GM18867 (cell line): ENCODE measurements at regions not wholly inside any gene's neighbourhood (a gene's known extent, or its start where the extent isn't known, plus 50 kb on each side); places are given as distances from the start of the nearest gene placed in this dataset.
A peak's percentile ranks its signal among the peaks of the same experiment; 100 is the strongest.
"Not testable (repeated sequence)": the region's sequence is repeated elsewhere in the genome, so short reads cannot be mapped to it uniquely, and the experiment has no call there.

Source experiments
- ATAC-seq: cut with Tn5 transposase; IDR thresholded peaks from one replicate; pipeline ENCODE4 v1.9.1; 2021; ENCODE audit warnings: mild to moderate bottlenecking, moderate library complexity; ENCODE audit not compliant: unreplicated experiment

DNA sequence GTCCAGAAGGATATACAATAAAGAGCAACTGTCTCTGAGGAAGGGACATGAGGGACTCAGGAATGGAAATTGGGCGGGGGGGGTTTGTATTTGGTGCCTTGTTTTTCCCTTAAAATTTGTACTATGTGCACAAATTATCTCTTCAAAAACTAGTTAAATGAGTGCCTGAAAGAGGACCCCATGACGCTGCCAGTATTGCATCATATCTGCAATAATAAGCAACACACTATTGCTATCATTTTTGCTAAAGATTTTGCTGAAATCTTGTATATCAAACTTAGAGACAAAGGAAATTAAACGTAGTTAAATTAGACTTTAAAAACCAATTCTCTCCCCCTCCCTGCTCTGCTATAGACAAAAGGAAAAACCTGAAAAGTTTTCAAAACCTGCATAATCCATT is 89.7 kb upstream of the SLC30A5 start:
- no peak for ATAC-seq

DNA sequence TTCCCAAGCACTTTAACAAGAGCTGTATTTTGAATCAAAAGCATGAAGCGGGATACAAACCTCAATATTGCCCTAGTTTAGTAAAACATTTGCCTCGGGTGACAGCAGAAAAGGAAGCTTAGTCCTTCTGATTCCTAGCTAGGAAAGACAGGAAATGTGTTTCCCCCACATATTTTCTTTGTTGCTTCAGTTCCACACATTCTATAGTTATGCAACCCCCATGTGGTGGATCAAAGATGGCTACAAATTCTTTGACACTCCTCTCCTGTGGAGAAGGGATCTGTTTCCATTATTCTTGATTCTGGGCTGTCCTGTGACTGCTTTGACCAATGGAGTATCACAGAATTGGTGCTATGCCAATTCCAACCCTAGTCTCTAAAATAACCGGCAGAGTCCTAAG is 89.1 kb upstream of the SLC30A5 start:
- no peak for ATAC-seq

DNA sequence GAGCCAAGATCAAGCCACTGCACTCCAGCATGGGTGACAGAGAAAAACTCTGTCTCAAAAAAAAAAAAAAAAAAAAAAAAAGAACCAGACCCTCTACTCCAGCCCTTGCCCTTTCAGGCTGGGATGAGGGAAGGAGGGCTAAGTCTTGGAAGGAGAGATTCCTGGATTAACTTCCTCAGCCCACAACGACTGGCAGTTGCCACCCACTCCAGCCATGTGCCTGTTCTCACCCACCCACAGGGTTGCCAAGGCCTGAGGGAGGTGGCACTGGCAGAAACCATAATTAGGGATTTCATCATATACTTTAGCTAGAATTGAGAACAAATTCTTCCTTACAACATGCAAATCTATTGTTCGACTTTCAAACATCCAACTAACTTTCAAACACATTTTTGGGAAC is 87.8 kb upstream of the SLC30A5 start:
- ATAC-seq = no peak

DNA sequence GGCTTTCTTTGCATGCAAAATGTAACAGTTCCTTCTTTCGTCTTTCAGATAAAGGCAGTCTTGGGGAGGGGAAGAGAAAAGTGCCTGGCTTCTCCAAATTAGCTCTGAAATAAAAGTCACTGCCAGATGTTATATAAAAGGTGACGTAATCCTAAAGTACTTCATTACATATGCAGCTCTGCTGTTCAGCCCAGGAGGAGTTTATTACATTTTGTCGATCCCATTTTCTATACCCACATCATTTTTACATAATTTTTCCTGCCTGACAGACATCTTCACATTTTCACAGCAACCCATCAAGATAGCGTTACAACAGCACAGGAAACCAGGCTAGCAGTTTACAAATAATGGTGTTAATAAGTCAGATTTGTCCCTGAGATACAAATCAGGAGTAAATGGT is 86.7 kb upstream of the SLC30A5 start:
- no peak for ATAC-seq

DNA sequence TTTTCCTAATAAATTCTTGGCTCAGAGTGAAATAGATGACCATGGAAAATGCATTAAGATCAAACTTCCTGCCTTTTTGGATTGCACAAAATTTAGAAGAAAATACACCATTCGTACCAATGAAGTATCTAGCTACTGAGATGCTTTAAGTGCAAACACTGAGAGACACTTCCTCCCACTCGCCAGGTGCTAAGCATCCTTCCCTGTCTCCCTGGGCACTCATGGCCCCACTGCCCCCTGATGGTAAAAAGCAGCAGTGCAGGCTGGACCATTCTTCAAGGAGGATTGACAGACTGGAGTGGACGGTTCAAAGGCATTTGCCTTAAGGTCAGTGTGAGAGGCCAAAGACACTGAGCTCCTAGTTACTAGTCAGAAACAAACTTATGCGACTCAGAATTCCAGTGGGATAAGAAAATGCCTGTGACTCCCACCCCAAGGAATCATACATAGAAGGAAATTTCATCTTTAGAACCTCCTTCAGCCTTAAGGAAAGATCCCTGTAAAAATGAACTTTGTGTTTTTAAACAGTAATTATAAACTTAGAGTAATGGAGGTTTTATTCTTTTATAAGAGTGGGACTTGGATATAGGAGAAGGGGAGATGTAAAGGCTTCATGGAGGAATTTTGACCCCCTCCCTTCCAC is 86.0 kb upstream of the SLC30A5 start:
- peak; percentile 96 for ATAC-seq

DNA sequence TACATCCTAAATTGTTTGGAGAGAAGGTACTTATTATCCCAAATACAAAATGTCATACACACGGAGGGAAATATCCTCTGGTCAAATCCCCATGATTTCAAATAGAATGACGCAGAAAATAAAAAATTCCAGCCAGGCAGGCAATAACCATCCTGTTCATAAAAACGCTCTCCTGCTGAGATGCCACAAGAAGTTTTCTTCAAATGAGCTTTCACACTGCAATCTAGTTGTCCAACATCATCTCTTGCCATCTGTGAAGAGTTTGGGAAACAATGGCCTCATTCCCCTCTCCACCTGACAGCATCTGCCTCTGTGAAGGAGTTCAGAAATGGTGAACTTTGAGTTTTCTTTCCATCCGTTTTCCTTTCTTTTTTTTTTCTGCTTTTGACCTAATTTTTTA is 83.3 kb upstream of the SLC30A5 start:
- ATAC-seq = no peak

DNA sequence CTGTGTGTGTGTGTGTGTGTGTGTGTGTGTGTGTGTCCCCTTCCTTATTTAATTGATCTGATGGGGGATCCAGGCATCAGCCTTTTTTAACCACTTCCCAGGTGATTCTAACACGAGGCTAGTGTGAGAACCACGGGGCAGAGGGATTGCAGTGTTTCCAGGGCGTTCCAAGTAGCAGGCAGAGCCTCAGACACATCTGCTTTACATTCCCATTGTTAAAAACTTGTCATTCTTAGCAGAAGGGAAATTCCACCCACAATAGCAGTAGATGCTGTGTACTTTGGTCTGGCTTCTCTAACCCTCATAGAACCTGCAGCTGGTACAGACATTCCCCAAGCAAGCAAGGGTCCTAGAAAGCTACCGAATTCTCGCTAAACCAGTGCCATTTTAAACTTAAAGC is 81.9 kb upstream of the SLC30A5 start:
- no peak for ATAC-seq

DNA sequence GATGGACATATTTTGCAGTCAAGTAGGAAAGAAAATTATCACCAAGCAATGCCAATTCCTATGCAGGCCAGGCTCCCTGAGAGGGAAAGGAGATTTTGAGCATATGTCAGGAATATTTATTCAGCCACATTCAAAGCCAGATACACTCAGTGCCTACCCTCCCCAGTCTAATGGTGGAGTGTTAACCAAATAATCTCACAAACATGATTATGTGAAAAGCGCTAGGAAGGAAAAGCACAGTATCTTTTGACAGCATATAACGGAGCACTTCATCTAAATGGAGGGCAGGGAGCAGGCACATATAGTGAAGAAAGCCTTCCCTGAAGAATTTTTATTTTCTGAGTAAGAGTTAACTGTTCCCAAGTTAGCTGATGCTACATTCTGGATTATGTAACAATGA is 80.3 kb upstream of the SLC30A5 start:
- no peak for ATAC-seq

DNA sequence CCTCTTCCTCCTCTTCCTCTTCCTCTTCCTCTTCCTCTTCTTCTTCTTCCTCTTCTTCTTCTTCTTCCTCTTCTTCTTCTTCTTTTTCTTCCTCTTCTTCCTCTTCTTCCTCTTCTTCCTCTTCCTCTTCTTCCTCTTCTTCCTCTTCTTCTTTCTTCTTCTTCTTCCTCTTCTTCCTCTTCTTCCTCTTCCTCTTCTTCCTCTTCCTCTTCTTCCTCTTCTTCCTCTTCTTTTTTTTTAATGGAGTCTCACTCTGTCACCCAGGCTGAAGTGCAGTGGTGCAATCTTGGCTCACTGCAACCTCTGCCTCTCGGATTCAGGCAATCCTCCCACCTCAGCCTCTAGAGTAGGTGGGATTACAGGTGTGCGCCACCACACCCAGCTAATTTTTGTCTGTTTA is 79.8 kb upstream of the SLC30A5 start:
- ATAC-seq = not testable (repeated sequence)

DNA sequence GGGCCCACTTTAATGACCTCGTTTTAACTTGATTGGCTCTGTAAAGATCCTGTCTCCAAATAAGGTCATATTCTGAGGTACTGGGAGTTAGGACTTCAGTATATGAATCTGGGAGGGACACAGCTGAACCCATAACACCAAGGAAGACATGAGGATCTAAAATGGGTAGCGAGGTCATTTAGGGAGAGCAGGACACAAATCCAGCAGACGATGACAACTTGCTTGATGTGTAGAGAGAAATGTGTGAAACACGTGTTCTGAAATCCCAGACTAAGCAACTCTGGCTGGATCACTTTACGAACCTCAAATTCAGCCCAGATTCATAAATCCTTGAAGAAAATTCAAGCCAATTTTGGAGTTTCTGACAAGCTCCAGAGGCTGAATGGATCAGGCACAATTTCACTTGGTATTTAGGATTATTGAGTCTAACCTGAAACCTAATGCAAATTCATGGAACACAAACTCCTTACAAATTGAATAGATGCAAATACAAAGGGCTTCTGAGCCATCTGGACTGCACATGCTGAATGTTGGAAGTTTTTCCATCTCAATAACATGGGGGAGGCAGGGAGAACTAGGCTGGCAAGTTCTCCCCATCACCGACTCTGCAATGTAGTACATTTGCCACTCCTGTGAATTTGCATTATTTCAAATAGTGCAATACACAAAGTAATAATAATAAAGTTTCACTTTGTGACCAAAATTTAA is 74.0 kb upstream of the SLC30A5 start:
- no peak for ATAC-seq

DNA sequence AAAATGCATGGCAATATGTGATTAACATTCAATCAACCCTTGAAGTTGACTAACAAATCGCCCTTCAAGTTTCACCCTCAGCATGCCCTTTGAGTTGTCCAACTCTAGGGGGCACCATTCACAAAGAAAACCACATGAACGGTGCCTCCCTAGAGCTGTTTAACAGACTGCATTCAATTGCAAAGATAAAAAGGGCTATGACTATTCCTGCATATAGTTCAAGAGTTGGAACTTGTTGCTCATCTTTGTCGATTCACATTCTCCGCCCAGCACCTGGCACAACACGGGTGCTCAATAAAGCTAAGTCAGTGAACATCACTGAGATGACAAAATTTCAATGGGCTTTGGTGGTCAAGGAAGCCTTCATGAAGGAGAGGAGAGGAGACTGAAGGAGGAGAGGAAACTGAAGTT is 69.6 kb upstream of the SLC30A5 start:
- ATAC-seq = peak; percentile 51

DNA sequence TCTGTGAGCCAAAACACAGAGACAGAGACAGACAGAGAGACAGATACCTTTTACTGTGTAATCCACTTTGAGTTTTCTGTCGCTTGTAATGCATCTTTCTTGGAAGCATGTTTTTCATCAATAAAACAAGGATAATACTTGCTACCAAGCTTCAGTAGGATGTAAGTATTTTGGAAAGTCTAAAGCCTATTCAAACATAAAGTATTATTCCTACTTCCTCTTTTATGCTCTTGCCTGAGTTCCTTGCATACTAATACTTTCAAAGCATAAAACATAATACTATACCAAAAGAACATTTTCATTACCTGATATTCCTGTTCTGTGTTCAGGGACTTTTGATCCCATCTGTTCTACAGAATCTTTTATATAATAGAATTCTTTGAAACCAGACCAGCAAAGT is 64.5 kb upstream of the SLC30A5 start:
- ATAC-seq = no peak

DNA sequence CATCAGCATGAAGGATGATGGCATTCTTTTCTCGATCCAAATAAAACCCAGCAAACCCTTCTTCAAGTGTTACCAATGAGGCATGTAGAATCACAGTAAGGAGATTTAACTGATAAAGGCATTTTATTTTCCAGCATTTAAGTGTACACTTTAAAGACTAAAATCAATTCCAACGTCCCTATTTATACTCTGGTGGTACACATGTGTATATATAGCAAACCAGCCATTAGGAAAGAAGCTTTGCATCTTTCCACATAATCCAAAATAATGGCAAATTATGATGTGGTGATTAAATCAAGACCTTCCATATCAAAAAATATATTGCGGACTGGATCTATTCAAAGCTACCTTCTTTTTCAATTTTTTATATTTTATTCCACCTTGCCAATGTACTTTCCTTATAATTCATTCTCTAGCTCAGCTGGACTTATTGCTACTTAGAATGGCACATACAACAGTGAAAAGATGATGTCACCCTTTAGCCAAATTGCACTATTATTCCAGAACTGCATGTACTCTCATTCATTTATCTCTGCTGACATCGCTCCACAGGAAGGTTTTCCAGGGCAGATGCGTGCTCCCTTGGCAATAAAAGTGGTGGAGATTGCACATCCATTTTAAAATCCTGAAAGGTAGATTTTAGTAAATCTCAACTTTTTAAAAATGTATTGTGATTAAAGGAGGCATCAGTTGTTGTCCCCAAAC is 63.3 kb upstream of the SLC30A5 start:
- ATAC-seq = no peak

DNA sequence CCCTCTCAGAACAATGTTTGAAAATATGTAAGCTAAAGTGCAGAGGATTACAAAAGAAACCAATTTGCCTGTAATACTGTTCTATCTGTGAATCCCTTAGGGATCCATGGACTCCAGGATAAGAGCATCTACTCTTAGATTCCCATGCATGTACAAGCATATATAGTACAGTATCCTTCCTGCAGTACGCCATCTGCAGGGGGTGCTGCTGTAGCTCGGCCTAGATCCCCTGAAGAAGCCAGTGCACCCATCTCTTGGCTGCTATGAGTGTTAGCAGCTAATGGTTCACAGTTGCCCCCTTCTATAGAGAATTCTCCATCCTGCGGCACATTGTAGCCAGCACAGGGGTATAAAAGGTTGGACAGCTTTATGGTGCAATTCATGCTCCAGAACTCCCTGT is 61.8 kb upstream of the SLC30A5 start:
- no peak for ATAC-seq

DNA sequence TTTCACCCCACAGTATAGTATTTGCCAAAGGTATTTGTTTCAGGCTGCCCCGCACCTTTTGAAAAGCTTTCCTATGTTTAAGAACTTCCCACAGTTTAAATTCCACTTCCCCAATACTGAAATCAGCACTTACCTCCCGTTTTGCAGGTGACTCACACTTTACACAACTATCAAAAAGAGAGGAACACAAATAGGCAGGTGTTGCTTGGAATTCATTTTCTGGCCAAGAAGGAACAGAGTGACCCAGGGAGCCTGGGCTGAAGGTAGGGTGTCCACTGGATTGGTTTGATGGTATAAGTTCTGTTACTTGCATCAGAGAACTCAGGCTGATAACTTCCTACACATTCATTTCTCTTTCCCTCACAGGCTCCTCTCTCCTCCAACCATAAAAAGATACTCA is 60.1 kb upstream of the SLC30A5 start:
- no peak for ATAC-seq

DNA sequence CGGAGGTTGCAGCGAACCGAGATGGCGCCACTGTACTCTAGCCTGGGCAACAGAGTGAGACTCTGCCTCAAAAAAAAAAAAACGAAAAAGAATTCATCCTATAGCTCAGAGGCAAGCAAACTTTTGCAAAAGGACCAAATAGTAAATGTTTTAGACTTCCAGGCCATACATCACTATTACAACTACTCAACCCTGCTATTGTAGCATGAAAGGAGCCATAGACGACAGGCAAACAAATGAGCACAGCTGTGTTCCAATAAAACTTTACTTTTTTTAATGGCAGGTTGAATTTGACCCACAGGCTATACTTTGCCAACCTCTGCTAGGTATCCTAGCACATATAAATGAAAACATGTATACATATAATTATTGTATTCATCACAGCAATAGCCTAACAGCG is 58.9 kb upstream of the SLC30A5 start:
- no peak for ATAC-seq

DNA sequence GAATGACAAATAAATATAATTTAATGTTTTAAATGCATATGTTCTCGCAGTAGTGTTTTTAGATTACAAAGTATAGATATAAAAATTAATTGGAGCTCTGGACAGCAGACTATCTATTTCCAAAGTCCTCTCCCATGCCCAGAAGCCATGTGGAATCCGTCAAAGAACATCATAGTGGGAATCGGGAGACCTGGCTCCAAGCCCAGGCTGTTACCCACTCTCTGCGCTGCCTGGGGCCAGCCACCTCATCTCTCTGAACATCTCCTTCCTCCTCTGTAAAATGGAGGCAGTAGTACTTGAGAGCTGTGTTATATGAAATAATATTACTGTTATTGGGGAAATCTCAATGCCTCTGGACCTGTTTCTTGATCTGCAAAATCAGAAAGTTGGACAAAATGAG is 58.1 kb upstream of the SLC30A5 start:
- ATAC-seq = no peak

DNA sequence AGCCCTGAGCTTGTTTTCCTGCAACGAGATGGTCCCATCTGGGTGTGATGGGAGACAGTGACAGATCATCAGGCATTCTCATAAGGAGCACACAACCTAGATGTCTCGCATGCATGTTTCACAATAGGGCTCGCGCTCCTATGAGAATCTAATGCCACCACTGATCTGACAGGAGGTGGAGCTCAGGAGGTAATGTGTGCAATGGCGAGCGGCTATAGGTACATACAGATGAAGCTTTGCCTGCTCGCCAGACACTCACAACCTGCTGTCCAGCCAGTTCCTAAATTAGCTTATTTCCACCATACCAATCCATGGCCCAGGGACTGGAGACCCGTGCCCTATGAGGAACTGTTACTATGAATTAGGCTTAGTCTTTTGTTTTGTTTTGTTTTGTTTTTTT is 55.3 kb upstream of the SLC30A5 start:
- no peak for ATAC-seq

DNA sequence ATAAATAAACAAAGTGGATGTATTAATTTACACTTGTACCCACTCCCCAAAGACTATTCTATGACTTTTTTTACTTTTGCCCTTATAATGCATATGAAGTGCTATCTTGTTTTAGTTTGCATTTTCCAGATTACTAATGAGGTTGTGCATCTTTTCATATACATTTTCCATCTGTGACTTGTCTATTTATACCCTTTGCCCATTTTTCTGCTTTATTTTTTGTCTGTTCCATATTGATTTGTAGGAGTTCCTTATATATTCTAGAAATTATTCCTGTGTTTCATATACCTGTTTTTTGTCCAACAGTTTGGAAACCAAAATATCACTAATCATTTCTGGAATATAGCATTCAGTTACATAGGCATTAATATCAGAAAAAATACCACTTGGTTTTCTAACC is 54.0 kb upstream of the SLC30A5 start:
- ATAC-seq = no peak

DNA sequence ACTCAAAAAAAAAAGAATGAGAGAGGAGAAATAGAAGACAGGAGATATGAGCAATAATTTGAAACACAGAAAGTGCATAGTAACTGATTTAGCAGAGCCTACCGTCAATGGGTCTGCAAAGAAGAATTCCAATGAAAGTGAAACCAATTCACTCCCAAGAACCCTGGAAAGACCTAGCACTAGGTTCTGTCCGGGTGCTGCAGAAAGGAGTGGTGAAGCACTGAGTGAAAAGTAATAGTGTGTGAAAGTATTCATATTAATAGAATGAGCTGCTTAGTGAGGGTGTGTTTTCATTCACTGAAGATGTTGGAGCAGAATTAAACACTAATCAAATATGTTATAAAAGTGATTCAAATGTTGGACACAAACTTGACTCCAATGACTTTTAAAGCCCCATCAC is 51.3 kb upstream of the SLC30A5 start:
- peak; percentile 23 for ATAC-seq

DNA sequence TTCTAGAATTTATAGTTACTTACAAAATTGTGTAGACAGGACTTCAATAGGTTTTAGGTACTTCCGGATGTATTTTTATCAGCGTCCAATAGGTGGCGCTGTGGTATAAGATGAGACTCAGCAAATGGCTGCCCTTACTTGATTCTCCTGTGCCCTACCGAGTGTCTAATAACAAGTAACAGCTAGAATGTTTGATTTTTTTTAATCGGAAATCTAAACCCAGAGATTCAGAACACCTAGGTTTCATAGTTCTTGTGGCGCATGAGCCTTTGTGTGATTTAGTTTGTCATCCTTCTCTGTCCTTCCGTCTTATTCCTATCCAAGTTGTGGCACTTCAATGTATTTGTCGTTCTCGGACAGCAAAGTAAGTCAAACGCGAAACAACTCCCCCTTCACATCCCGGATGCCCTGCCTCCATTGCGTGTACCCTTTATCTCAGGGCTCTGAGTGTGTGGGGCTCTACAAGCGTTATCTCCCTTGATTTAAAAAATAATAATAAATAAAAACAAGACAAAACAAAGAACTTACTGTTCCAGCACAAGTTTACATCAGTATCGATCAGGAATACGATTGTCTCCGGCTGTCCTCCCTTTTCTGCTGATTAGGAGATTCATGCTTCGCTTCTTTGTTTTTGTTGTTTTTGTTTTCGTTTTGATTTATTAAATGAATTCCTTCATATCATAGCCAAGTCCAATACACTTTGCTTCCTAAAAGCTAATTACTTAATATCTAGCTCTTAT is 50.7 kb upstream of the SLC30A5 start:
- ATAC-seq = peak; percentile 96

DNA sequence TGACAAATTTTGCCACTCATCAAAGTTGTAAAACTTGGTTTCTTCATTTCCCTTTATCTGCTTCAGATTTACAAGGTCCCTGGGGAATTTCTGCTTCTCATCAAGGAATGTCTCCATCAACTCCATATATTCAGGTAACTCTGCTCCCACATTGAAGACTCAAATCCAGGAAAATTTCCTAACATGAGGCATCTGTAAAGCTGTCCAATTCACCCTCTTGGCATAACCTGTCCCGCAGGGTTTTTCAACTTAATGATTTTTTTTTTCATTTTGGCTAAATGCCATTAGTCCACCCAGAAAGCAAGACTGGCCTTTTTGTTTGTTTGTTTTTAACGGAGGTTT is 50.2 kb upstream of the SLC30A5 start:
- no peak for ATAC-seq
